ENCODE measurements at regions not wholly inside any gene's neighbourhood (a gene's known extent, or its start where the extent isn't known, plus 50 kb on each side); places are given as distances from the start of the nearest gene placed in this dataset.

DNA sequence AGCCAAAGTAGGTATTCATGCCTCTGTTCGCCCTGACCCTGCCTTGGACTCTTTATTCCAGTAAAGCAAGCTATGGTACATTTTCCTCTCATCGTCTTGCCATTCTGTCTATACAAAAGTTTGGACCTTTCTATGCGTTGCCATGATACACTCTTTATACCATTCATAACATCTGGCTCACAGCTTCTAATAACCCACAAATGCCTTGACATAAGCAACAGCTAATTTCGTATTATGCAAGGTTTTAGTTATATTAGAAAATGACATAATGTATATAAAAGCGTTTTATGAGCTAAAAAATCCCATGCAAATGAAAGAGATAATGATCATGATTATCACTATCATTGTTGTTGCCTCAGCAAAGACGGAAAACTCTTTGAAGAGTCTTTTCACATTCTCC lies 265.7 kb downstream of the TMEM167A start:
- Histone ChIP-seq H2AFZ (ENCODE audit: low read length) (no peak overlapping the region), H3K4me1 (ENCODE audit: insufficient read depth, low read length) (no peaks in the 10 kb centered on the region), H3K9me3 (ENCODE audit: low read length) (no peaks in the 10 kb centered on the region), H3K4me3 (replicated peaks in 1 of 3; ENCODE audit: insufficient read depth in 1 of 3, low read depth in 2 of 3, low read length in 3 of 3) (no peak overlapping the region), H3K9ac (ENCODE audit: insufficient read depth, low read depth, low read length) (no peak overlapping the region), H3K27ac (ENCODE audit: extremely low read length, insufficient read depth, low read length) (no peak overlapping the region), H3K27me3 (ENCODE audit: control insufficient read depth in 1 of 2, insufficient read depth in 2 of 2, low read length in 2 of 2) (0 out of 5 replicates have a peak, but pooled peaks cover 0 to 3% of the 10 kb centered on the region in 2 experiments), H3K36me3 (replicated peaks in 1 of 2; ENCODE audit: control insufficient read depth in 1 of 2, insufficient read depth in 2 of 2, low read length in 2 of 2) (no peaks in the 10 kb centered on the region), H3K4me2 (ENCODE audit: low read depth, low read length) (no peak overlapping the region), H4K20me1 (ENCODE audit: insufficient read depth, low read length) (no peaks in the 10 kb centered on the region), H3K79me2 (ENCODE audit: insufficient read depth, low read length) (no peaks in the 10 kb centered on the region)
- 22% methylated on average over 6 of the region's 6 CpGs for WGBS (ENCODE audit: low lambda C conversion rate)
- ChIA-PET CTCF (ENCODE audit: low intra/inter-chr PET ratio, low total read pairs) (no interaction called here), POLR2A (no interaction called here)
- FAIRE-seq (no peak), DNase-seq (ENCODE audit: low spot score) (no peak), ATAC-seq (no peak)
- in situ Hi-C loops (cut with HindIII; ENCODE audit: extremely low pct_ligation_motif_present, low pct_unique_long_range_greater_than_20kb), result no loop called here
- no peak for TF ChIP-seq ZNF558 (CRISPR knock-in tag; IDR thresholded peaks at IDR 0.05; ENCODE audit: borderline replicate concordance)
- TF ChIP-seq ZNF484 (CRISPR knock-in tag; IDR thresholded peaks at IDR 0.05; ENCODE audit: borderline replicate concordance, low read depth), result no peak
- no peak for TF ChIP-seq CREB1 (IDR thresholded peaks at IDR 0.05)
- no peak for TF ChIP-seq CREB1 (CRISPR knock-in tag; IDR thresholded peaks at IDR 0.05)
- no peak for TF ChIP-seq ATF7-NPFF (CRISPR knock-in tag; IDR thresholded peaks at IDR 0.05; ENCODE audit: low read depth)
- TF ChIP-seq GABPA (IDR thresholded peaks at IDR 0.05; ENCODE audit: low read depth, low read length), result no peak
- no peak for TF ChIP-seq GABPA (CRISPR knock-in tag; IDR thresholded peaks at IDR 0.05; ENCODE audit: low read depth)
- no peak for TF ChIP-seq TCF7L2 (IDR thresholded peaks at IDR 0.05; ENCODE audit: low read depth, low read length)
- TF ChIP-seq SOX13 (IDR thresholded peaks at IDR 0.05), result no peak
- TF ChIP-seq SOX13 (CRISPR knock-in tag; conservative IDR thresholded peaks at IDR 0.05 in 1 of 2, IDR thresholded peaks at IDR 0.05 in 1 of 2), result no peak
- no peak for TF ChIP-seq ZMYM3 (CRISPR knock-in tag; IDR thresholded peaks at IDR 0.05)
- BruUV-seq (replicated peaks), result no TSS peak
- intact Hi-C loops (cut with micrococcal nuclease; ENCODE audit: unreplicated experiment), result no loop called here

Data from HepG2 (cell line).